Inflammatory macrophage treated with lipopolysaccharide for 1 hour (primary cell): ENCODE measurements at regions not wholly inside any gene's neighbourhood (a gene's known extent, or its start where the extent isn't known, plus 50 kb on each side); places are given as distances from the start of the nearest gene placed in this dataset.
A peak's percentile ranks its signal among the peaks of the same experiment; 100 is the strongest.

ENCODE experiments used
- DNase-seq, 2 donors: peaks; one replicate each; pipeline ENCODE4 v3.0.0-alpha.2; 2020 to 2022

DNA sequence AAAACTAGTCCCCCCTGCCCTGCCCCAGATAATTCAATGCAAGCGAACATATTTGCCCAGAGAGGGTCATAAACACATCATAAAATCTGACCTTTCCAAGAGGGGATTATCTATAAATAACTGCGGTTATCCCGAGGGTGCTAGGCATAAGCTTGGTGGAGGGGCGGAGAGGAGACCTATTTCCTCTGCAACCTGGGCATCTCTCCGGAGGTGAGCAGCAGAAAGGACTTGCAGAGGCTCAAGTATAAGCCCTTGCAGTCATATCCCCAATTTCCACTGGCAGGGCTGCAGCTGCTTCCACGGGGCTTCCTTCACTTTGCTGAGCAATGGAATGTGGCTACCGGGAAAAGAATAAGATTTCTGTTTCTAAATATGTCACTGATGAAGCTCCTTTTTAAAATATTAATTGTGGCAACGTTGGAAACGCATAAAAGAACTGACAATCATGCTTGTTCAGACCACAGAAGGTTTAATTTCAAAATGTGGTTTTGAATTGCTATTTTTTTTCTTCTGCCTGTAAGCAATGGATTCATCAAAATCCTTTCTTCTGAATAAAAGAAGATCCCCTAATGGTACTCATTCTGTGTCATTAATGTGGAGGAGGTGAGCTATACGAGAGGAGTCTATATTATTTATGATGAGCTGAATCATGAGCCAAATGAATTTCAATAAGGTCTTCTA lies 268.9 kb upstream of the ATP2B1 start:
- no peak for DNase-seq

DNA sequence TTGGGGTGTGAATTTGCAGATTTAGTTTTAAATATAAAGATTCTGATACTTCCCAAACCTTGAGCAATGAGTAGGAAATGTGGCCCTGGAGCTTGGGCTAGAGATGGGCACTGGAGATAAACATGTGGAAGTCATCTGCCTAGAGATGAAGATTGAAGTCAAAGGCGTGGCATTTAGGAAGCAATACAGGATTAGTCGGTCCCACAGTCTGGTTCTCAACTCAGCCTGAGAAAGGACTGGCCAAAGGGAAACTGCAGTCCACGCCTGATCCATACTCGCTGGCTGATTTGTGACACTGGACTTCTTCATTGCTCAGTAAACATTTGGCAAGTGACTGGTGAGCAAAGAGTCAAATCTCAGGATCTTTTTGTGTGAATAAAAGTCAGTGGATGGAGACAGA lies 268.2 kb upstream of the ATP2B1 start:
- DNase-seq = no peak

DNA sequence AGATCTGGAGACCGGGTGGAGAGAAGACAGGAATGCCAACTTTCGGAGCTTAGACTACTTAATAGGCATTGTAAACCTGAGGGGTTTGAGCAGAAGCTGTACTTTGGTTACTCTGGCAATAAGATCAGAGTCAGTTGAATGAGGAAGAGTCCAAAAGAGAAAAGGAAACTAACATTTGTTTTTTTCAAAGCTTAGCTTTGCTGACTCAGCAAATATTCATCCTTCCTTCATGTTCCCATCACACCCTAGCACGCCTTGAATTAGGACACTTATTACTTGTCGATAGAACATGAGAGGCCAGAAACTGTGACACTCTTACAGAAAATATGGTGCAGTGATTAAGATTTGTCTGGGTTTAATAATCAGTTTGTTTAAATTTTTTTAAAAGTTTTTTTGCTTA lies 266.9 kb upstream of the ATP2B1 start:
- DNase-seq = peak in 1 of 2 donors; percentile 26

DNA sequence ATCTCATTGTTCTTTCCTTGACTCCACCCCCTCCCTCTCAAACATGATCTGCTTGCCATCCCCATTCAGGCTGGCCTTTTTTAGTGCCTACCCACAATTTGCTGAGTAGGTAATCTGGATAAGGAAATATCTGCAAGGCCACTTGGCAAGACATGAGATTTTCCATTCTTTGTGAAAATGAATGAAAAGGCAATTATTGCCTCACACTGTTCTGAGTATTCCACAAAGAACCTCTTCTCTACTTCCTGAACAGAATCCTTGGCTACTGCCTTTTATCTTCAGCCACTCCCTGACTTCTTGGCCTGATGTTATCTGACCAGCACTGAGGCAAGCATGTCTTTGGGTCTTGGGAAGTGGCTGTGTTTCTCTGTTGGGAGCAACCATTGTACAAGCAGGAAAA lies 263.2 kb upstream of the ATP2B1 start:
- DNase-seq = no peak

DNA sequence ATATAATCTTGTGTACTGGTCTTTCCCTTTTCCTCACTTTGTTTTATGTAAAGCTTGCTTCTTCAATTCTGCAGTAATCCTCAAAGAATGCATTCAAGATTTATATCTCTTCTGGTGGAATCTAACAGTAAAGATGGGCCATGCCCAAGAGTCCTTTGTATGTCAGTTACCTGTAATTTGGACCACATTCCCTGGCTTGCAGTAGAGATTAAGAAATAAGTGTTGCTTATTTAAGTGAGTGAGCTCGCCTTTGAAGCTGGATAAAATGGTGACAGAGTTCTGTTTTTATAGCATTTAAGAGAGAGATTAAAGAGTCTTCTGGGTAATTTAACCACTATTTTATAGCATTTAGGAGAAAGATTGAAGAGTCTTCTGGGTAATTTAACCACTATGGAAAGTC lies 262.1 kb upstream of the ATP2B1 start:
- no peak for DNase-seq

DNA sequence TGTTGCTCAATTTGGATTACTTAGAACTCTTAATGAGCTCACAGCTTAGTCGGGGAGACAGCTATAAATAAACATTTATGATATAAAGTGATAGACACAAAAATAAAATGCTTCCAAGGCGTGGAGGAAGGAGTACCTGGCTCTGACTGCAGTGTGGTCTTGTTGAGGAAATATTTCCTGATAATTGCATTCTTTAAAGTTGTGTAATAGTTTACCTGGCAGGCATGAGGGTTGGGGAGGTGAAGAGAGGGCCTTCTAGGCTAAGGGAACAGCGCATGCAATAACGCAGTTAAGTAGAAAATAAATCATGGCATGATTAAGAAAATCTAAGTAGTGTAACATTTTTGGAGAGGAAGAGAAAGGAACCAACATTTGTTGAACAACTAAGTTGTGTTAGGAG lies 260.5 kb upstream of the ATP2B1 start:
- no peak for DNase-seq

DNA sequence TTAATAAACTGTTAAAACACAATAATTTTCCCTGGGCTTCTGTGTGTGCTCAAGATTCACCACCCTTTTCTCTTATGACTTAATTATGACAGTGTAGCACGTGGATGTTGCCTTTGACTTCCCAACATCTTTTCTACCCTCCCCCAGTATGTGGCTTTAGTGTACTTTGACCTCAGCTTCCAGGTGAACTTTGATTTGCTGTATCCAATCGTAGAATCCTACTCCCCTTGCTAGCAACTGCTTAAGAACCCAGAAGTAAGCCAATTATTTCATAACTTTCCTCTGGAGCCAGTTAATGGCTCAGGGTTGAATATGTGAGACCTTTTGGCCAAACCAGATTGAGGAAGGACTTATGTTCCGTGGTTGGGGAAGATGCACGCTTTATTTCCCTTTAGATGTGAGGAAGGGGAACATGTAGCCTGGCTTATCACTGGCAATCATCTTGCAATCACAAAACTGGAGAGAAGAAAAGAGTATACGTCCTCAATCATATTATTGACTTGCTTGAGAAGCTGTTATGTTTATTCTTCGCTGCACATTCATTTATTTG lies 259.6 kb upstream of the ATP2B1 start:
- DNase-seq = peak; percentile 45 to 50

DNA sequence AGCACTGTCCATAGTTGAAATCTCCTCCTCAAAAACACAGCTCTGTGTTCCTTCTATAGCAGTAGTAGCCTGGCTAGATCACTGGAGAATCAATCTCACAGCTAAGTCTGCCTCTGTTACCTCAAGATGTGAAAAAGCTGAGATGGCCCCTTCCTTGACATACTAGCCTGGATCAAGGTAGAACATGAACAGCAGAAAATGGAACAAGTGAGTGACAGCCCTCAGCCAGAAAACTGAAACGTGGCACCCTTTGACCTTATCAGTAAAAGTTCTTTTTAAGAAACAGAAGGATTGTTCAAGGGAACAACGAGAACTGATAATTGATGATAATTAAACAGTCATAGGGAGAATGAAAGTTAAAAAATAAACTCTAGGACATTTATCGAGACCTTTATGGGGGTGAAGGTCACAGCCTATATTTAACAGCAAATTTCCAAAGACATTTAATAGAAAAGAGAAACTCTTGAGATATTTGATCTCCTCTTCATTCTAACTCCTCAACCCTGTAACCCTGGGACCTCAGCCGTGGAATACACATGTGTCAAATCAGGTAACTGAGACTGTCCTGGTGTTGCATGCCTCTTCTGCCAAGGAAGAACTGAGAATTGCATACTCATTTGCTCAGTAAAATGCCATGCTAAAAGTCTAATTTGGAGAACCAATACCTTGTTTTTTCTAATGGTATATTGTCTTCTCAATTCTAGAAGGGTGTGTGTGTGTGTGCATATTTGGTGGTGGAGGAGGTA lies 258.0 kb upstream of the ATP2B1 start:
- no peak for DNase-seq

DNA sequence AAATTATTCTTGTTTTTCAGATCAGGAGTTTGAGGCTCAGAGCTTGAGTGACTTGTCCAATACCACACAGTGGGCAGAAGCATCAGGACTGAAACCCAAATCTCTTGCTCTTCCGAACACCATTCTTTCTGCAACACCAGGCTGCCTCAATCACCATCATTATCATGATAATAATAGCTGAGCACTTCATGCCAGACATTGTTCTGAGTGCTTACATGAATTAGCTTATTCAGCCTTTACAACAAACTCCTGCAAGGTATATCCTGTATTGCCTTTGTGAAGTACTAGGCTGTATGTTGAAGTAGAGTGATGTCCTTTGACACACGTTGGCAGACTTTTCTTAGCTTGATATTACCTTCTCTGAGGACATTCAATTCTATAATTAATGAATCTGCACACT lies 257.4 kb upstream of the ATP2B1 start:
- DNase-seq = no peak

DNA sequence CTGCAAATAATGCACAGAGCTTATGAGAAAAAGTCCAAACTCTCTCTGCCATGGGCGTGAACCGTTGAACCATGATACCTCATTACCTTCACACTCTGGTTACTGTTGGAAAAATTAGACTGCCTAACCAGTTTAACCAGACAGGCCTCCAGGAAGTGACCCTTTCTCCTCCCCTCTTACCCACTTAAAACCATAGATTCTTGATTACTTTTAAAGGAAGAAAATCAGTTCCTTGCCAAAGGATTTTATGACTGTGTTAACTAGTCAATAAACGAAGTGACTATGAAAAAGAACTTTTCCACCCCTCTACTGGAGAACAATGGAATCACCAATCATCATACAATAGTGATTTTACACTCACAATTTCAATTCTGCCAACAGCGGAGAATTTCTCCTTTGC lies 254.0 kb upstream of the ATP2B1 start:
- peak in 1 of 2 donors; percentile 54 for DNase-seq

DNA sequence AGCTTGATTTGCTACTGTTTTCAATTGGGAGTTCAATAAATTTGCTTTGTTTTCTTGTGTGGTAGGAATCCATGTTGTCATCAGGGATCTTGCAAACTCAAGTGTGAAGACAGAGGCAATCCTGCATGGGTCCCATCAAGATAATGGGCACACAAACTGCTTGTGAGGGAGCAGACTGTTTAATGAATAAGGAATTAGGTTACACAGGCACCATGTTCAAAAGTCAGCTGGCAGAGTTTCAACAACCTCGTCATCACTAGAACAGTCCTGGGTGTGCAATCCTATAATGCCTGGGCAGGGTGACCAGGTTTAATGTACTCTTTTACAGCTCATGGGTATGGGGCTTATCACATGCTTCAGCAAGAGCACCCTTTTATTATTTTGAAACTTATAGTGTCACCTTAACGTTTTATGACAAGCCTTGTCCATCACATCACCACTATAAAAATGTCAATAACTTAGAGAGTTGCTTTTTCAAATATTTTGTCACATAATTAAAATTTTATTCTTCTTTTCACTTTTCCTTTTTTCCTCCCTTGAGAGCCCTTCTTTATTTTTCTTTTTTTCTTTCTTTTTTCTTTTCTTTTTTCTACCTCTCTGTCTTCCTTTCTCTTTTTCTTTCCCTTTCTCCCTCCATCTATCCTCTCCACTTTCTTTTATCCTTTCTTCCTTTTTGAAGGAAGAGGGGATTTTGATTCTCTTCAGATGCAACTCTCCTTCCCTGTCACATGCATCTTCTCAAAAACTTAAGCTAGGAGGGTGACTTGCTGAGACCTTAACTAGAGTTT lies 252.2 kb upstream of the ATP2B1 start:
- peak; percentile 65 to 80 for DNase-seq

DNA sequence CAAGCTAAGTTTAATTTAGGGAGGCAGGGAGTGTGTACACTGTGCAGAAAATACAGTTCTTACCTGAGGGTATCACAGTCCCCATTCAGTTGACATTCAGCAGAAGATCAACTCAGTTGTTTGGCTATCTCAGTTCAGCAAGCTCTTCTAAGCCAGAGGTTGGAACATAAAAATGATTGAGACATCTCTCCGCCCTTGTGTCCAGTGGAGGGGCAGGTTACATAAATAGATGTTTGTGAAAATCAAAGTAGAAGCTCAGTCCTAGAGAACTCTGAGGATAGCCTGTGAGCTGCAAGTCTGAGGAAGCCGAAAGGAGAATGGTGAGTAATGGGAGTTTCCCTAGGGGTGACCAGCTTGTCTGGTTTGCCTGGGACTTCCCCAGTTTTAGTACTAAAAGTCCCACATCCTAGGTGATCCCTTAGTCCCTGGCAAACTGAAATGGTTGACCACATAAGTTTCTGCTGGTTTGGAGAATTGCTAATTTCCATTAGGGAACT lies 251.4 kb upstream of the ATP2B1 start:
- DNase-seq = peak; percentile 94 to 99

DNA sequence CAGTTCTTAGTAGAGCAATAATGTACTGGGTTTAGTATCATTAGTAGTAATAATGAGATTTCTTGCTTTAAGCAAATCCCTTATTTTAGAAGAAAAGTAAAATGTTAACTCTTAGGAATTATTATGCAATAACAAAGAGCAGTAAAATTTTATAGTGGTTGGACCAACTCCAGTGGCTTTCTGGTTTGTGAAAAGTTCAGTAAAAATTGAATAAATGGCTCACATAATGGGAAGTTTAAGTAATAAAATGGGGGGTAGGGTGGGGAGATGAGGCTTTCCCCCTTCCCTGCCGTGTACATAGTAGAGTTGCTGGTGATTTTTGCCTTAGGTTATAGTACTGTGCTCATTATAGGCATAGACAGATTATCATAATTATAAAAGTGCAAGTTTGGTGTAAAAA lies 250.5 kb upstream of the ATP2B1 start:
- no peak for DNase-seq

DNA sequence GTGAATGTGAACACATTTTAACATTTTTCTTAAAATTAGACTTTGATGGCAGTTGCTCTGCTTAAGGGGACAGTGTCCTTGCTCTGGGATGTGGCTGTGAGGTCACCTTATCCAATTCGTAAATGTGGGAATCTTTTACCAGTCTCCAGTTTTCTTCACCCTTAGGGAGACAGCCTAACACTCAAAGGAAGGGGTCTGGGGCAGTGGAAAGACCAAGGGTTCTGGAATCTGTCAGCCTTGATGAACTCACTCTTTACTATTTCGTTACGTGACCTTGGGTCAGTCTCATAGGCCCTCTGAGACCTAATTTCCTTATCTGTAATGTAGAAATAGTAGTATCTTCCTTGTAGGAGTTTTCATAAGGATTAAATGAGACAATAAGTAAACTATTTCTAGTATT lies 245.6 kb upstream of the ATP2B1 start:
- DNase-seq = no peak

DNA sequence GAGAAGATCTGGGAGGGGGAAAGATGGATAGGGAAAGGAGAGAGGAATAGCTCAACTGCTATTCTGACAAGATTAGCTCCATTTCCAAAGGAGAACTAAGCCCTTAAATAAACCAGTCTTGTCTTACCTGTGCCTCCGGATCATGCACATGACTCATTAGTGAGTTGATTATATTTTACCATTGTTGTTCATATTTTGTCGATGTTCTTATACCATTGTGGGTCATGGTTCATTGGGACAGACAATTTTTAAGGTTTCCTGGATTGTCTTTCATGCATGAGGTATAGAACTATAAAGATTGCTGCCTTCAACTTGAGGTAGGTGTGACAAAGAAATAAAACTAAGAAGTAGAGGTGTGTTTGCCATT lies 243.0 kb upstream of the ATP2B1 start:
- no peak for DNase-seq

DNA sequence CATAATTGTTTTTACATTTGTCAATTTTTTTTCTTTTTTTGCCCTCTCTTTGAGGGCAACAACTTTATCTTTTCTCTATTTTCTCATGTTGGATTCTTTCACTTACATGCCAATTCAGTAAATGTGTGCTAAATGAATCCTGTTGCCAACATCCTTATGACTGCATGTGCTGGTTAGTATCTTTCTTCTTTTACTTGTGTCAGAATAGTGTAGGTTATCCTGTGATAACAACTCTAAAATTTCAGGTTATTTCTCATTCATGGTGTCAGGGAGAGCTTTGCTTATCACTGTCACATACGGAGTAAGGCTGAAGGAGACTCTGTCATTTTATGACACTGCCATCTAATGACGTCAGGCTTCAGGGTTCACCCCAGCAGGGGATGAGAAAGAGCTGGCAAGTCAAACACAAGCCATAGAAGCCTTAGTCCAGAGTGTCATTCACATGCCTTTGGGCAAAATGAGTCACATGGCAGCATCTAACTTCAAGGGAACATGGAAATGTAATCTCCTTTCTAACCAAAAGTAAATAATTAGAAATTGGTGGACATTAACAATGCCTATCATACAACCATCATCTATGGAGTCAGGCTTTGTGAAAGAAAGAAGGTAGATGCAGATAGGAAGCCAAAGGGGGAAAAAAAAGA lies 242.5 kb upstream of the ATP2B1 start:
- no peak for DNase-seq

DNA sequence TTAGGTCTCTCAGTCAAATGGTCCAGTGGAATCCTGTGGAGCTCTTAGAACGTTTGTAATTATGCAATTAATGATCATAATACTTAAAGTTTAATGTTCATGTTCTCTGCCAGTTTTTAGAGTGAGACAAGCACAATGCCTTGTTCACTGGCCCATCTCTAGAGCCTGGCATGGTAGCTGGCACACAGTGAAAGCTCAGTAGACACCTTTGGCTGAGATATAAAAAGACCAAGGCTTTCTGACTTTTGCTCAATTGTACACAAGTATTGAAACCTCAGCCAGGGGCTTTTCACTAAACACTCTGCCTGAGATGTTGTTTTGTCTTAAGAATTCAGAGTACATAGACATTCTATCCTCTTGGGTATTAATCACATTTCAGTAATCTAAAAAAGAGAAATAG lies 241.8 kb upstream of the ATP2B1 start:
- DNase-seq = no peak

DNA sequence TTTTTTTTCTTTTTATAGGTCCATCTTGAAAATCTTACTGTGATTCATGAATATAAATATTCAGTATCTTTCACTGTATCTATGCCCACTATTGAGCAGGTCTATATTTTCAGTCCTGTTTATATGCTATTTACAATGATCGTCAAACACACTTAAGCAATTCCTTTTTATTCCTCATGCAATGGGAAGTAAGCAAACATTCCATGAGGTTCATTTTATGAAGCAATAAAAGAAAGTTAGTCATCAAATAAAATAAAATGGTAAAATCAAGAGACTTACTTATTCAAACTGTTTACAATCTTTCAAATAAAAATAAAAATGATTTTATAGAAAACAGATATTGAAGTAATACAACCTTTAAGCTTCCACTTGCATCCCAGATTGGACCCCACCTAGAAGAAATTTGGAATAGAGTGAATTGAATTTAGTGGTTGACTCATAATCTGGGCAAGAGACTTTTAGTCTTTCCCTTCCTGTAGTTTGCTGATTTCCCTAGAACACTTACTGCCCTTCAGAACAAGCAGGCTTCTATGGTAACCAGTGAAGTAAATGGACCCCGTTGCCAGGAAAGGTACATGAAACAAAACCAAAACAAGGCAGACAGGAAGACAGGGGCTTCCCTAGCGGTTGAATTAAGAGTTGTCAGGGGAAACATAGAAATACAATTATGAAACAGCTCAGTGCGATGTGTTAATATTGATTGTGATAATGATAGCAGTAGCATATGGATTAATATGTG lies 241.0 kb upstream of the ATP2B1 start:
- DNase-seq = peak; percentile 58 to 67

DNA sequence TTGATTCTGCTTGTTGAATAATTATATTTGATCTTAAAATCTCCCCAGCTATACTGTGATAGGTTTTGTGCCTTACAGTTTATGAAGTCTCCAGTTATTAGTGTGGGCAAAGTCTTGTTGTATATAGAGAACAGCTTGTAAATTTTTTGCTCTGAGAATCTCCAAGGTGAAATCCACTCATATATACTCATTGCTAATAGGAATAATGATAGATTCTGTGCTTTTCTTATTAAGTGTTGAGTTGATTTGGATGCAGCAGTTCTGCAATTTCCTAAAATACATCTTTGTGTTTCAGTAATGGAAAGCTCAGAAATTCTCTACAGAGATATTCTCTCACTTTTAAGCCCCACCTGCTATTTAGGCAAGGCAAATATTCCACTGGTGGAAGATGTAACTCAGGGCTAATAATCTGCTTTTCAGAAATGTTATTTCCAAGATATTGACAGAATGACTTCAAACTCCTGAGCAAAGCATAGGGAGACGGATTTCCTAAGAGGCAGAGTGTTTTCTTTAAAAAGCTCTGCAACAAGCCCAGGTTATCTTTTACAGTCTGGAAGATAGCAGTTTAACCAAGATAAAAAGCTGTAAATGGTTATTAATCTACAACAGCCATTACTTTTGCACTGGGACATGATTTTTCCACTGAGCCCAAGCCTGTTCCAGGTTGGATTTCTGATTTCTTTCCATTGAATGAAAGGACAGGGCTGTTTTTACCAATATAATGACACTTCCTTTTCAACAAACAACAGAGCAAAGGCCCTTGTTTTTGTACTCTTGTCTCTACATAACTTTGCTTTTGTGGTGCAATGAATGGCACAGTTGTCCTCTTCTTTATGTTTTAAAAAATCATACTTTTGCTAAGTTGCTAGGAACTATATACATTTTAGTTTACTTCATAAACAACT lies 239.9 kb upstream of the ATP2B1 start:
- no peak for DNase-seq

DNA sequence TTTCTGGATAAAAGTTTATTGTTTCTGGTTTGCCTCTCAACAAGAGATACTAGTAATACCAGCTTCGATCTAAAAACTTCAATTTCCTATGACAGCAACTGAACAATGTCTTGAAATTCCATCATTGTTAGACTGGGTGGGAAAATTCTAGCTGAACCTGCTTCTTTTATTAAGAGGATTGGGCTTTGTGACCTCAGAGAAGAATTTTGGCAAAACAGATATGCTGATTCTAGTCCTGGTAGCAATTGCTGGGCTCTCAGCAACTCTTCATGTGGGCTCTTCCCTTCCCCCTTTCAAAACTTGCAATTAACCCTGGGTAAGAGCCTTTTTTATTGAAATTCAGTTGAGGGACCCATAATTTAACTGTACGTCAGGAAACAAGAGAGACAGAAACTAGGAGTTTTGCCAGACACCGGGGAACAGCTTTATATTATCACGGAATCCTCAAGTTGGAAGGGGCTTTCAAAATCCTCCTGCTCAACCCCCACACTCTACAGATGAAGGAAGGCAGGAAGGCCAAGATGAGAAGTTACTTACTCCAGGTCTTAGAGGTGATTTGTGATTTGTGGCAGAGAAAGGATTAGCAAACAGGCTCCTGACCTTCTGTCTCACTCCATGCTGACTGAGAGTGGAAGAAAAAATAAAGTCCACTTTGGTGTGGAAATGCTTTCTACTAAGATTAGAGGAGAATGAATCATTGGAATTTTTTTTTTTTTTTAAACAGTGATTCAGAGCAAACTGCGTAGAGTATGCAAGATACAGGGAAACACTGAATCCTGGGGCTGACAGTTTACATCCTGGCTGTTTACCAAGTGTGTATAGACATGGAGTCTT lies 239.0 kb upstream of the ATP2B1 start:
- DNase-seq = peak; percentile 81 to 89
